Left ventricle myocardium superior (tissue), 1 donor: ENCODE measurements at regions not wholly inside any gene's neighbourhood (a gene's known extent, or its start where the extent isn't known, plus 50 kb on each side); places are given as distances from the start of the nearest gene placed in this dataset.
"Not testable (repeated sequence)": the region's sequence is repeated elsewhere in the genome, so short reads cannot be mapped to it uniquely, and the experiment has no call there.

Experiments
- ATAC-seq: fragments of 200-7000 bp; cut with Tn5 transposase; one replicate; pipeline ENCODE4 v1.9.1; 2020; ENCODE audit warnings: mild to moderate bottlenecking, moderate library complexity
- DNase-seq: peaks from one replicate; pipeline ENCODE4 v3.0.0-alpha.2; 2020
- intact Hi-C: fragments of 100-400 bp; cut with micrococcal nuclease; formaldehyde crosslinking; loops from one replicate; pipeline ENCODE4 v1.11.0; 2022
- donor health status: DM: no; HTN: yes; CAD: no; lungs with severe emphysema.

- intact Hi-C loops, result no loop called here
- DNase-seq (no peak), ATAC-seq (no peak)
Measured at GRCh38 chrX:150225756-150226155, 137.4 kb upstream of the MAMLD1 start.

- DNase-seq (no peak), ATAC-seq (no peak)
- intact Hi-C loops, result no loop called here
Measured at GRCh38 chrX:150226223-150226965, 136.7 kb upstream of the MAMLD1 start.

DNA sequence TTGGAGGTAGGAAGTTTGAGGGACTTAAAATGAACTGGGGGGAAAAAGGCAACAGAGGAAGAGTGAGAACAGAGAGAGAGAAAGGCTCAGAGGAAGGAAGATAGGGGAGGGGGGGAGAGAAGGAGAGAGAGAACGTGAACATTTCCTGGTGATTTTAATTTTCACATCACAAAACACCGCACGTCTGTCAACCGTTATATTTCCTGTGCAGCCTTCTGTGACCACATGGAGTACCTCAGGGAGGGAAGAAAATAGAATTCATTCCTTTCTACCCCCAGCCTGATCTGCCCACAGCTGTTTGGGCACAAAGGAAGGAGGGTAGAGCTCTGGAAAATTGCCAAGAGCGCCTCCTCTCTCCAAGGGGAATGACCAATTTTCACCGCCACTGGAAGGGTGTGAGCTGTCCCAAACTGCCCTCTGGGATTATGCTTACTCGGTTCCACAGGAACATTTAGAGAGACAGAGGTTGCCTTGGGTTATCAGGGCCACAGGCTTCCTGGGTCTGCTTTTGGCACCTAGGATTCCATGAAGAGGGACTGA is 135.7 kb upstream of the MAMLD1 start:
- DNase-seq, result no peak
- intact Hi-C loops, result no loop called here
- no peak for ATAC-seq

GRCh38 chrX:150227873-150228410 is 135.2 kb upstream of the MAMLD1 start:
- DNase-seq (no peak), ATAC-seq (no peak)
- intact Hi-C loops, result no loop called here

DNA sequence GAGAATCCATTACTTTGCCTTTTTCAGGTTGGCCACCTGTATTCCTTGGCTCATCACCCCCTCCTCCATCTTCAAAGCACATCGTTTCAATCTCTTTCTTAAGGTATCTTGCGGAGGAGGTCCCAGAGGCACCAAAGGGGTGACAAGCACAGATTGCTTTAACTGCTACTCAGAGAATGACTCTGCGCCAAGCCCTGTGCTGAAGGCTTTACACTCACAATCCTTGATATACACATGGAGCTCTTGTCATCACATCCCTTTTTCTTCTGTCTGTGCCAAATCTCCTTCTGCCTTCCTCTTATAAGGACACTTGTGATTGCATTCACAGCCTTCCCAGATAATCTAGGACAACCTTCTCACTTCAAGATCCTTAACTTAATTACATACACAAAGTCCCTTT is 134.7 kb upstream of the MAMLD1 start:
- ATAC-seq (no peak), DNase-seq (no peak)
- intact Hi-C loops, result no loop called here

- intact Hi-C loops, result no loop called here
- ATAC-seq, result no peak
Measured at GRCh38 chrX:150229030-150229429, 134.1 kb upstream of the MAMLD1 start.

DNA sequence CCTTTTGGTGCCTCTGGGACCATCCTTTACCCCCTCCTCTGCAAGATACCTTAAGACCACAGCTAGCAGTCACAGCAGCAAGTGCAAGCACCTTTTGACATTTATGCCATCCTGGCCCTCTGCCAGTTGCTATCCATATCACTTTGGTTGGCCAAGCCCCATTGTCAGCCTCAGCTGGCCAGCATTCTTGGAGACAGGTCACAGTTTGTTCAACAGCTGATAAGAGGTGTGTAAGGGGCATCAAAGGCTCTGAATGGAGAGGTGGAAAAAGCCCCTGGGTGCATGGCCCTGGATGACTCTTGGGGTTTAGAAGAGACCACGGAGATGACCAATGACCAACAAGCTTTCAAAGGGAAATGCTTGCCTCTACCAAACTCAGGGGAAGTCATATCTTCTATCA is 133.6 kb upstream of the MAMLD1 start:
- DNase-seq, result no peak
- intact Hi-C loops, result no loop called here
- no peak for ATAC-seq

More at GRCh38 chrX:150229030-150229429, 134.1 kb upstream of the MAMLD1 start:
- no peak for DNase-seq

DNA sequence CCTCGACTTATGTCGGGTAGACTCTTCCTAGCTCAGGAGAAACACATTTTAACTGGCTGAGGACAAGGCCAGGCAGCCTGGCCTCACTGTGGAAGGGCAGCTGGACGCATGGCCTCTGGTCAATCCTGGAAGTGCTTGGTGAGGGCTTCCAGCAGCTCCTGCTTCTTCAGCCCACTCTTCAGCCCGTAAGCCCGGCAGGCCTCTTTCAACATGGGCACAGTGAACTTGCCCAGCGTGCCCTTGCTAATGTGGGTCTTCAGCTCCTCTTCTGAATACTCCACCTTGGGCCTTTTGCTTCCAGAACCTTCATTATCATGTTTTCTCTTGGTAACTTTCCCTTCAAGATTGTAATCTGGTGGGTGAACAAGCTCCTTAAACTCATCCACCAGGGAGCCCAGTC is 132.2 kb upstream of the MAMLD1 start:
- DNase-seq, ATAC-seq, intact Hi-C loops: not testable (repeated sequence)

DNA sequence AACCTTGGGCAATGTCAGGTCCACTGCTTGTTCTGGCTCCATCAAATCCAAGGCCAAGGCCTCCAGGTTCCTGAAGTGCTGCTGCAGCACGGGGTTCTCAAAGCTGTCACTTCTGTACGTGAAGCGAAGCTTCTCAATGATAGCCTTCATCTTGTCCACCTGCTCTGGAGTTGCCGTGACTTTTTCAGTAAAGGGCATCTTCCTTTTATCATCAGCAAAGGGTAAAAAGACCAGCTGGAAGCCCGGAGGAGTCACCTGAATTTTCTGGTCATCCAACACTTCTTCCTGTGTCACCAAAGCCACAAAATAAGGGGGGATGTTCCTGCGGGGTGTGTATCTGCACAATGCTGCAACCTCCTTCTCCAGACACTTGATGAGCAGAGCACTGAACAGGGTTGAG is 131.7 kb upstream of the MAMLD1 start:
- ATAC-seq, DNase-seq, intact Hi-C loops: not testable (repeated sequence)

DNA sequence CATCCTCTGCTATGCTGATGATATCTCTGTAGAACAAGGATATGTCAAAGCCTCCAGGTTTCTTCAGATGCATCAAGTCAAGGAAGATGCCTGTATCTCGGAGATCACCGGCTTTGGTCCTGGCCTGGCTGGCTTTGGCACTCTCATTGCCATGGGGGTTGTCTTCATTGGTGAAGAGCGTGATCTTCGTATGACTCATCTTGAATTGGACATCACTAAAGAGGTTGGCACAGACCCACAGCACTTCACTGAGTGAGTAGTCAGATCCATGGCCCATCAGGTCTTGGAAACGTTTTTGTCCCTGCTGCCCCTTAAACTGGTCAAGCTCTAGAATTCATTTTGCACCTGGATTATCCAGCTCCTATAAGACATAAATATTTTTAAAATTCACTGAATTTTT is 130.9 kb upstream of the MAMLD1 start:
- intact Hi-C loops, DNase-seq, ATAC-seq: not testable (repeated sequence)

GRCh38 chrX:150234126-150234525 is 129.0 kb upstream of the MAMLD1 start:
- intact Hi-C loops, result no loop called here
- no peak for ATAC-seq

GRCh38 chrX:150236327-150236726 is 126.8 kb upstream of the MAMLD1 start:
- no peak for DNase-seq
- ATAC-seq, result no peak
- intact Hi-C loops, result no loop called here

More at GRCh38 chrX:150234126-150234525, 129.0 kb upstream of the MAMLD1 start:
- no peak for DNase-seq

DNA sequence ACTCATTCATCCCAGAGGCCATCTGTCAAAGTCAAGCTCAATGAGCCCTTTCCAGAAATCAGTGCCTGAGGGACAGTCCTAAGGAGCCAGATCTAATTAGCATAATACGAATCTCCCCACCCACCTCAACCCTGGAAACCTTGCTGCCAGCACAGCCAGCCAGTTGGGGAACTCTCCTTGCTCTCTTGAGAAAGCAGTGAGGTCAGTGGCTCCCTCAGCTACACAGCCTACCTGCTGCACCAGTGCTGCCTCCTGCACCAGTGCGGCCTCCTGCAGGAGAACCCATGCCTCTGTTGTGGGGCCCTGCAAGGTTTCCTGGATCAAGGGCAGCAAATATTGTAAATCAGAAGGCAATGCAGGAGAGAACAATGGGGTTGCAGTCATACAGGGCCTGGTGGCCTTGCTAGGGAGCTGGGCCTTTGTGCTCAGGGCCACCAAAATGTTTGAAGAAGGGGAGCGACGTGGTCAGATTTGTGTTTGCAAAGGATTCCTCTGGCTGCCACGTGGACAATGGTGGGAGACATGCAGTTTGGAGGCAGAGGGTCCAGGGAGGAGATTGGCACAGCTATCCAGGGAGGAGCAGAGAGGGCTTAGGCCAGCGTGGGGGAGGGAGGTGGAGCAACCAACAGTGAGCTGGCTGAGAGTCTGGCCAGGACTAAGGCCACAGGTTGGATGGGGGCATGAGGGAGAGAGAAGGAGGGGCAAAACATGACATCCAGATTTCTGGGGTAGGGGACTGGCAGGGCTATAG is 124.3 kb upstream of the MAMLD1 start:
- ATAC-seq (no peak), DNase-seq (no peak)
- intact Hi-C loops, result no loop called here

DNA sequence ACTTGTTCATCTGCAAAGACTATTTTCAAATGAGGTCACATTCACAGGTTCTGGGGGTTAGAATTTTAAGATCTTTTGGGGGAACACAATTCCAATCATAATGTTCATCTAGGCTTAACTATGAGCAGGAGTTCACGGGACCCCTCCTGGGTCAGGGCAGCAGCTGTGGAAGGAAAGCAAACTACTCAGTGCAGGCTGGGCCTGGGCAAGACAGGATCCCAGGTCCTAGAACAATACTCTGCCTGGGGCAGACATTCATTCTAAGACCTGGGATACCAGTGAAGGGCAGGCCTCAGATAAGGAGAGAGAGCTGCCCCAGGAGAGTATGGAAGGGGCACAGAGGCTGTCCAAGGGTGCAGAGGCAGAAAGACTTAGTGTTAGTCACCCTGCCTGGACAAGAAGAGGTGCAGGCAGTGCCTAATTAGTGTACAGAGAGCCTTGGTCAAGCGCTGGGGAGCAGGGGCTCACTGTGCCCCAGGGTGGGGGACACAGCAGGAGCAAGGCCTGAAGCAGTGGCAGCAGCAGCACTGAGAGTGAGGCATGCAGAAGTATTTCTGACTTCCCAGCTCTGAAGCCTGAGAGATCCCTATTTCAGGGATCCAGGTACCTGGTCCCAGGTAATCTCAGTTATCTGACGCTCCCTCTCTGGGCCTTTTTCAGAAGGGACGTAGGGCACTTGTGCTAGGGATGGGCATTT is 123.0 kb upstream of the MAMLD1 start:
- intact Hi-C loops, result no loop called here
- ATAC-seq (no peak), DNase-seq (no peak)

DNA sequence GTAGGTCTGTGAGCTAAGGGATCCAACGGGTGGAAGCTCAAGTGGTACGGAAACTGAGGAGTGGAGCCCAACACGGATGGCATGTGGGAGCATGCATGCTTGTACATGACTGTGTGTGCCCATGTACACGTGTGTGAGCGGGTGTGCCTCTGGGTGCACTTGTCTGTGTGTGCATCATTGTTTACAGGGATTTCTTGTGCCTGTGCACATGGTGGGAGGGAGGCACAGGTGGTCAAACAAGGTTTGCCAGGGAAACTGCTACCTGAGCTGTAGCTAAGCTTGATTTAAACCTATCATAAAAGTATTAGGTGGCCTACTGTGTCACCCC is 122.5 kb upstream of the MAMLD1 start:
- ATAC-seq (no peak), DNase-seq (no peak)
- intact Hi-C loops, result no loop called here

GRCh38 chrX:150253959-150254620 is 109.0 kb upstream of the MAMLD1 start:
- ATAC-seq (no peak), DNase-seq (no peak)
- intact Hi-C loops, result no loop called here

DNA sequence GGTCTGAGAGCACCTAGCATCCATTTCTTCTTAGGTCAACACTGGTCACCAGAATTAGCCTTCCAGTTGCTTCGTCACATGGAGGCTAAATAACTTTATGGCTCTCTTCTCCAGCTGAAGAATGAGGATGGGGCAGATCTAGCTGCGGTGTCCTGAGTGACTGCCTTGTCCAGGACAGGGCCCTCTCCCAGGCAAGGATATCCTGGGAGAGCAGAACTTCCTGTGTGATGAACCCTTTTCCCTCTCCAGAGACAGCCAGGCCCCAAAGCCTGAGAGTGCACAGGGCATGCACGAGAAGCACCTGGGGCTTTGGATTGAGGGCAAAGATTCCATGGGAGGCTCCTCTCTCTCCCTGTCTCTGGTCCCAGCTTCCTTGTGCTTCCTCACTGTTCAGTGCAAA is 108.2 kb upstream of the MAMLD1 start:
- intact Hi-C loops, result no loop called here
- DNase-seq (no peak), ATAC-seq (no peak)

- ATAC-seq, result peak; percentile 76
- peak; percentile 24 for DNase-seq
- intact Hi-C loops, result no loop called here
Measured at GRCh38 chrX:150255441-150256296, 107.4 kb upstream of the MAMLD1 start.
